ENCODE measurements at regions not wholly inside any gene's neighbourhood (a gene's known extent, or its start where the extent isn't known, plus 50 kb on each side); places are given as distances from the start of the nearest gene placed in this dataset.

DNA sequence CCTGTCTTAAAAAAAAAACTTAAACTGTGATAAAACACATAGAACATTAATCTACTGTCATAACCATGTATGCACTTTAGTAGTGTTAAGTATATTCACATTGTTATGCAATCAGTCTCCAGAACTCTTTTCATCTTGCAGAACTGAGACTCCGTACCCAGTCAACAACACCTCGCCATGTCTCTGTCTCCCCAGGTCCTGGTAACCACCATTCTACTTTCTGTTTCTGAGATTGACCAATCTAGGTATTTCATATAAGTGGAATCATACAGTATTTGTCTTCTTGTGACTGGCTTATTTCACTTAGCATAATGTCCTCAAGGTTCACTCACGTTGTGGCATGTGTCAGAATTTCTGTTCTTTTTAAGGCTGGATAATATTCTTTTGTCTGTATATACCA lies 290.8 kb upstream of the CXCR4 start:
- no peak overlapping the region for H2AFZ ChIP-seq (ENCODE audit: low read depth)
- no peaks in the 10 kb centered on the region for H3K79me2 ChIP-seq (ENCODE audit: insufficient read depth)
- H3K9me3 ChIP-seq, result no peaks in the 10 kb centered on the region
- no peak overlapping the region for H3K27ac ChIP-seq (ENCODE audit: low read depth in 2 of 2, low read length in 1 of 2)
- H3K9me2 ChIP-seq, result no peaks in the 10 kb centered on the region
- H3K36me3 ChIP-seq (replicated peaks in 1 of 2; ENCODE audit: control insufficient read depth in 1 of 2, insufficient read depth in 2 of 2, low read length in 1 of 2), result no peaks in the 10 kb centered on the region
- H3K27me3 ChIP-seq (ENCODE audit: insufficient read depth), result no peaks in the 10 kb centered on the region
- CTCF ChIA-PET, result no interaction called here
- no peak overlapping the region for H3K4me3 ChIP-seq (ENCODE audit: low read depth in 2 of 2, low read length in 1 of 2)
- POLR2A ChIA-PET, result no interaction called here
- no peaks in the 10 kb centered on the region for H4K20me1 ChIP-seq (ENCODE audit: insufficient read depth)
- no peak for DNase-seq
- H3F3A ChIP-seq (replicated peaks; ENCODE audit: insufficient read depth), result no peaks in the 10 kb centered on the region
- TF ChIP-seq CHD2 (IDR thresholded peaks at IDR 0.05; ENCODE audit: low read length, partially characterized antibody) (no peak), TCF12 (IDR thresholded peaks at IDR 0.05) (no peak), ELF1 (IDR thresholded peaks at IDR 0.05) (no peak), JUND (IDR thresholded peaks at IDR 0.05) (no peak), GATA2 (CRISPR knock-in tag; IDR thresholded peaks at IDR 0.05) (no peak), NFIC (IDR thresholded peaks at IDR 0.05; ENCODE audit: borderline replicate concordance) (no peak), RXRA (IDR thresholded peaks at IDR 0.05; ENCODE audit: borderline replicate concordance, low read depth) (no peak), USF1 (IDR thresholded peaks at IDR 0.05; ENCODE audit: borderline replicate concordance, low read depth) (no peak), FOXM1 (IDR thresholded peaks at IDR 0.05; ENCODE audit: low read depth) (no peak), ZBTB33 (IDR thresholded peaks at IDR 0.05; ENCODE audit: borderline replicate concordance, low read depth) (no peak), GABPA (IDR thresholded peaks at IDR 0.05; ENCODE audit: low read depth) (no peak), SIN3A (IDR thresholded peaks at IDR 0.05; ENCODE audit: borderline replicate concordance, low read depth, low read length) (no peak), SMC3 (IDR thresholded peaks at IDR 0.05; ENCODE audit: low read depth, low read length) (no peak), RCOR1 (IDR thresholded peaks at IDR 0.05; ENCODE audit: low read length) (no peak), RAD21 (IDR thresholded peaks at IDR 0.05; ENCODE audit: low read length) (no peak), NRF1 (IDR thresholded peaks at IDR 0.05; ENCODE audit: low read depth, low read length) (no peak)
- TF ChIP-seq, protein P1, sequence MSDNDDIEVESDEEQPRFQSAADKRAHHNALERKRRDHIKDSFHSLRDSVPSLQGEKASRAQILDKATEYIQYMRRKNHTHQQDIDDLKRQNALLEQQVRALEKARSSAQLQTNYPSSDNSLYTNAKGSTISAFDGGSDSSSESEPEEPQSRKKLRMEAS (IDR thresholded peaks at IDR 0.05; ENCODE audit: low read depth), result no peak
- TF ChIP-seq, protein P2, sequence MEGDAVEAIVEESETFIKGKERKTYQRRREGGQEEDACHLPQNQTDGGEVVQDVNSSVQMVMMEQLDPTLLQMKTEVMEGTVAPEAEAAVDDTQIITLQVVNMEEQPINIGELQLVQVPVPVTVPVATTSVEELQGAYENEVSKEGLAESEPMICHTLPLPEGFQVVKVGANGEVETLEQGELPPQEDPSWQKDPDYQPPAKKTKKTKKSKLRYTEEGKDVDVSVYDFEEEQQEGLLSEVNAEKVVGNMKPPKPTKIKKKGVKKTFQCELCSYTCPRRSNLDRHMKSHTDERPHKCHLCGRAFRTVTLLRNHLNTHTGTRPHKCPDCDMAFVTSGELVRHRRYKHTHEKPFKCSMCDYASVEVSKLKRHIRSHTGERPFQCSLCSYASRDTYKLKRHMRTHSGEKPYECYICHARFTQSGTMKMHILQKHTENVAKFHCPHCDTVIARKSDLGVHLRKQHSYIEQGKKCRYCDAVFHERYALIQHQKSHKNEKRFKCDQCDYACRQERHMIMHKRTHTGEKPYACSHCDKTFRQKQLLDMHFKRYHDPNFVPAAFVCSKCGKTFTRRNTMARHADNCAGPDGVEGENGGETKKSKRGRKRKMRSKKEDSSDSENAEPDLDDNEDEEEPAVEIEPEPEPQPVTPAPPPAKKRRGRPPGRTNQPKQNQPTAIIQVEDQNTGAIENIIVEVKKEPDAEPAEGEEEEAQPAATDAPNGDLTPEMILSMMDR (IDR thresholded peaks at IDR 0.05), result no peak
- WGBS (ENCODE audit: low lambda C conversion rate), result 33% methylated on average over 3 of the region's 3 CpGs
- no peak overlapping the region for H3K9ac ChIP-seq
- H3K4me1 ChIP-seq (ENCODE audit: control insufficient read depth in 1 of 2, insufficient read depth in 2 of 2, low read depth in 1 of 2, low read length in 1 of 2), result peaks cover 0 to 4% of the 10 kb centered on the region in 2 experiments; a peak in 1 of 4 replicates
- no peak overlapping the region for H3K4me2 ChIP-seq
